Natural killer cell (primary cell): ENCODE measurements at regions not wholly inside any gene's neighbourhood (a gene's known extent, or its start where the extent isn't known, plus 50 kb on each side); places are given as distances from the start of the nearest gene placed in this dataset.

Experiments used
- ATAC-seq, 3 donors: fragments of 150-1000 bp in 2 of 3; fragments of 200-7000 bp in 1 of 3; cut with Tn5 transposase; 1 replicate in 1 of 3; 2 replicates in 2 of 3; pipeline ENCODE4 v1.10.0; 2021; ENCODE audit warnings: mild to moderate bottlenecking in 2 of 3, moderate library complexity in 2 of 3
- DNase-seq, 2 donors: peaks; one replicate each; pipeline versions ENCODE4 v3.0.0 to v3.0.0-alpha.2; 2013 to 2021; ENCODE audit warnings: mixed read lengths in 1 of 2
- H3K27ac ChIP-seq: one replicate; pipeline ENCODE4 v1.5.1; 2013; ENCODE audit warnings: mild to moderate bottlenecking, low read length
- H3K27me3 ChIP-seq: one replicate; pipeline ENCODE4 v1.6.1; 2013; ENCODE audit warnings: low read length; ENCODE audit not compliant: control insufficient read depth, insufficient read depth
- H3K36me3 ChIP-seq: one replicate; pipeline ENCODE4 v1.6.1; 2013; ENCODE audit warnings: low read length; ENCODE audit not compliant: control insufficient read depth, insufficient read depth
- H3K4me1 ChIP-seq: one replicate; pipeline ENCODE4 v1.6.1; 2013; ENCODE audit warnings: low read length; ENCODE audit not compliant: control insufficient read depth, insufficient read depth
- H3K4me3 ChIP-seq: one replicate; pipeline ENCODE4 v1.5.1; 2013; ENCODE audit warnings: low read length
- H3K9me3 ChIP-seq: one replicate; pipeline ENCODE4 v1.6.1; 2013; ENCODE audit warnings: low read length; ENCODE audit not compliant: control insufficient read depth, insufficient read depth
- H3K27ac Mint-ChIP-seq, 2 donors: one replicate each; pipeline ENCODE4 v1.8.0; 2022; ENCODE audit warnings: mild to moderate bottlenecking in 2 of 2, mixed read lengths in 2 of 2, moderate library complexity in 1 of 2
- H3K27me3 Mint-ChIP-seq, 2 donors: one replicate each; pipeline ENCODE4 v1.8.0; 2022; ENCODE audit warnings: low read depth in 2 of 2, mixed read lengths in 2 of 2
- H3K36me3 Mint-ChIP-seq: one replicate; pipeline ENCODE4 v1.8.0; 2022; ENCODE audit warnings: mixed read lengths
- H3K4me1 Mint-ChIP-seq, 2 donors: one replicate each; pipeline ENCODE4 v1.8.0; 2022; ENCODE audit warnings: mixed read lengths in 2 of 2
- H3K4me3 Mint-ChIP-seq: one replicate; pipeline ENCODE4 v1.8.0; 2022; ENCODE audit warnings: mild to moderate bottlenecking, moderate library complexity, mixed read lengths
- H3K9me3 Mint-ChIP-seq, 2 donors: one replicate each; pipeline ENCODE4 v1.8.0; 2022; ENCODE audit warnings: mixed read lengths in 2 of 2
- WGBS: methylation state at CpG from one replicate; pipeline ENCODE4 v1.1.7; 2013; ENCODE audit warnings: missing lambda C conversion rate; ENCODE audit not compliant: insufficient coverage; 5-methylcytosine and 5-hydroxymethylcytosine counted together
- intact Hi-C: fragments of 100-400 bp; cut with micrococcal nuclease; formaldehyde crosslinking; loops from one replicate; pipeline ENCODE4 v1.14.2; 2022
- TF ChIP-seq, protein P1 (sequence below): fragments of 200-600 bp; IDR thresholded peaks from one replicate; pipeline ENCODE4 v1.8.0; 2022; ENCODE audit warnings: antibody characterized with exemption

DNA sequence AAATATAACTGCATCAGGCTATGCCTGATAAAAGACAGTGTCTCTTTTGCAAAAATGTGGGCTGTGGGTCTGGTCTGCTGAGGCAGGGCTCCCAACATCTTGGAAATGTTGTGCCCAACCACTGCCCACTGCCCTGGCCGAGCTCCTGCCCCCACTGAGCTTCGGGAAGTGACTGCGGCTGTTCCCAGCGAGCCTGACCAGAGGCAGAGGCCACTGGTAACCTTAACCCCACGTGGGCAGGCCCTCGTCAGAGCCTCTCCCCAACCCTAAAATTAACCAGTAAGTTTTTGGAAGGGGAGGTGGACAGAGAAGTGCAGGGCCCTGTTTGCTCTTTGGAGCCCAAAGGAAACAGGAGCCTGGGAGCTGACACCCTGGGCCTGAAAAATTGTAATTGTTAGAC is 225.9 kb downstream of the MAFB start:
- intact Hi-C loops, result no loop called here
- ATAC-seq, result no peak
- WGBS, result 91% methylated on average over 4 of the region's 6 CpGs
- H3K36me3 ChIP-seq, result no peaks in the 10 kb centered on the region
- no peaks in the 10 kb centered on the region for H3K4me1 ChIP-seq
- TF ChIP-seq, protein P1, sequence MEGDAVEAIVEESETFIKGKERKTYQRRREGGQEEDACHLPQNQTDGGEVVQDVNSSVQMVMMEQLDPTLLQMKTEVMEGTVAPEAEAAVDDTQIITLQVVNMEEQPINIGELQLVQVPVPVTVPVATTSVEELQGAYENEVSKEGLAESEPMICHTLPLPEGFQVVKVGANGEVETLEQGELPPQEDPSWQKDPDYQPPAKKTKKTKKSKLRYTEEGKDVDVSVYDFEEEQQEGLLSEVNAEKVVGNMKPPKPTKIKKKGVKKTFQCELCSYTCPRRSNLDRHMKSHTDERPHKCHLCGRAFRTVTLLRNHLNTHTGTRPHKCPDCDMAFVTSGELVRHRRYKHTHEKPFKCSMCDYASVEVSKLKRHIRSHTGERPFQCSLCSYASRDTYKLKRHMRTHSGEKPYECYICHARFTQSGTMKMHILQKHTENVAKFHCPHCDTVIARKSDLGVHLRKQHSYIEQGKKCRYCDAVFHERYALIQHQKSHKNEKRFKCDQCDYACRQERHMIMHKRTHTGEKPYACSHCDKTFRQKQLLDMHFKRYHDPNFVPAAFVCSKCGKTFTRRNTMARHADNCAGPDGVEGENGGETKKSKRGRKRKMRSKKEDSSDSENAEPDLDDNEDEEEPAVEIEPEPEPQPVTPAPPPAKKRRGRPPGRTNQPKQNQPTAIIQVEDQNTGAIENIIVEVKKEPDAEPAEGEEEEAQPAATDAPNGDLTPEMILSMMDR, result no peak
- H3K36me3 Mint-ChIP-seq, result no peaks in the 10 kb centered on the region
- no peaks in the 10 kb centered on the region for H3K4me1 Mint-ChIP-seq
- peaks cover 0 to 11% of the 10 kb centered on the region in 2 donors for H3K27me3 Mint-ChIP-seq
- no peaks in the 10 kb centered on the region for H3K9me3 Mint-ChIP-seq
- no peak overlapping the region for H3K27ac ChIP-seq
- no peaks in the 10 kb centered on the region for H3K9me3 ChIP-seq
- H3K27ac Mint-ChIP-seq, result no peak overlapping the region
- H3K4me3 ChIP-seq, result no peak overlapping the region
- no peak for DNase-seq
- no peaks in the 10 kb centered on the region for H3K27me3 ChIP-seq
- no peak overlapping the region for H3K4me3 Mint-ChIP-seq

DNA sequence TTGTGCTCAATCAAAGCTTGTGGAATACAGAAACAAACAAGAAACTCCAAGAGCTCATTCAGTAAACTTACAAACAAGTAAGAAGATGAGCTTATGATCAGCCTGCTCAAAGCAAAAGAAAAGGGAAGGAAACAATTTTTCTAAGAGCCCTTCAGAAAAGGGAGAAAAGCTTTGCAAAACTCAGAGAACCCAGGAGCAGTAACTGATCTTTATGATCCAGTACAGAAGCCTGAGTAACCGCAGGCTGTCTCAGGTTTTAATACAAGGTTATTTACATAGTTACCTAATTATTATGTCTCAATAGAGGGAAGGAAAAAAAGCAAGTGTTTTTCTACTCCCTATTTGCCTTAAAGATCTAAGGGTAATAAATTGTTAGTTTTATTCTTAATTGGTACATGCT is 226.5 kb downstream of the MAFB start:
- Mint-ChIP-seq H3K36me3 (no peaks in the 10 kb centered on the region), H3K4me1 (no peaks in the 10 kb centered on the region), H3K4me3 (no peak overlapping the region), H3K27ac (no peak overlapping the region), H3K27me3 (peaks cover 0 to 11% of the 10 kb centered on the region in 2 donors), H3K9me3 (no peaks in the 10 kb centered on the region)
- TF ChIP-seq, protein P1, result no peak
- Histone ChIP-seq H3K9me3 (no peaks in the 10 kb centered on the region), H3K4me1 (no peaks in the 10 kb centered on the region), H3K27me3 (no peaks in the 10 kb centered on the region), H3K36me3 (no peaks in the 10 kb centered on the region), H3K4me3 (no peak overlapping the region), H3K27ac (no peak overlapping the region)
- no CpG with 5 or more reads among the region's 1 CpG for WGBS
- no peak for DNase-seq
- intact Hi-C loops, result no loop called here
- ATAC-seq, result no peak

DNA sequence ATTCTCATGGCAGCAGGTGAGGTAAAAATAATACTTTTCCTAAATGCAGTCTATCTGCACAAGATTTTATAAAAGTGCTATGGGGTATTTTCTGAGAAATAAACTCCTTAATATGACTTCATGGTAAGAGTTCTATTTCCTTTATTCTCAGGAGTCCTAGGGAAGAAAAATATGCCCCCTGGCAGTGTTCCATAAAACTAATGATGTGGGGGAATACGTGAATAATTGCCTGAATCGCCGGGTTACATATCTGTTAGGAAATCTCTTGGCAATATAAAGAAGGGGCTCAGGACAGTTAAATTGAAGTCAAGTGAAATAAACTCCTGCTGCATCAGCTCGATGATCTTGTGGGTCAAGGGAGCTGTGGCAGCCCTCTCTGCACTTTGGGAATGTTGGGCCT is 229.7 kb downstream of the MAFB start:
- Histone ChIP-seq H3K4me1 (no peaks in the 10 kb centered on the region), H3K36me3 (no peaks in the 10 kb centered on the region), H3K9me3 (no peaks in the 10 kb centered on the region), H3K27me3 (no peaks in the 10 kb centered on the region), H3K27ac (no peak overlapping the region), H3K4me3 (no peak overlapping the region)
- Mint-ChIP-seq H3K27ac (no peak overlapping the region), H3K4me1 (no peaks in the 10 kb centered on the region), H3K36me3 (no peaks in the 10 kb centered on the region), H3K27me3 (peaks cover 8 to 15% of the 10 kb centered on the region in 2 donors), H3K4me3 (no peak overlapping the region), H3K9me3 (no peaks in the 10 kb centered on the region)
- DNase-seq (no peak), ATAC-seq (no peak)
- TF ChIP-seq, protein P1, result no peak
- 85% methylated on average over 4 of the region's 4 CpGs for WGBS
- intact Hi-C loops, result no loop called here

DNA sequence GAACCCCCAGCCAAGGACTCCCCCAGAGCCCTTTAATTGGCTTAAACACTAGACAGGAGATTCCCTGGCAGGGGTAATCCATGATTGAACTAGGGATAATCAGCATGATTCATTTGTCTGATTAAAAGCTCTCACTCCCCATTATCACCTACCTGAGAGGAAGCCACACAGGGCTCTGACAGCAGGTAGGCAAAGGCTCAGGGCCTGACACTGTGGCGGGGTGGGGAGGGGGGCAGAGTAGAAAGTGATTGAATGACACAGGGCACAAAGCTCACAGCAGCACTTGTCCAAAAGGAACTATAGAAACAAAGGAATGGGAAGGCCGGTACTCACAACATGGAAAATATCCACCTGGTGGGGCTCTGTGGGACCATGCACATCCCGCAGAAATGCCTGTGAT is 231.6 kb downstream of the MAFB start:
- ATAC-seq, result no peak
- 91% methylated on average over 3 of the region's 3 CpGs for WGBS

More for the DNA sequence above, 231.6 kb downstream of the MAFB start:
- no peak overlapping the region for H3K4me3 ChIP-seq
- Mint-ChIP-seq H3K4me3 (no peak overlapping the region), H3K27ac (no peak overlapping the region), H3K27me3 (peaks cover 8 to 15% of the 10 kb centered on the region in 2 donors), H3K4me1 (no peaks in the 10 kb centered on the region), H3K9me3 (no peaks in the 10 kb centered on the region), H3K36me3 (no peaks in the 10 kb centered on the region)
- intact Hi-C loops, result no loop called here
- H3K4me1 ChIP-seq, result no peaks in the 10 kb centered on the region
- no peaks in the 10 kb centered on the region for H3K9me3 ChIP-seq
- TF ChIP-seq, protein P1, result no peak
- no peaks in the 10 kb centered on the region for H3K27me3 ChIP-seq
- no peak for DNase-seq
- H3K27ac ChIP-seq, result no peak overlapping the region
- H3K36me3 ChIP-seq, result no peaks in the 10 kb centered on the region
